NCI-H82 treated with DMSO at 0.1 percent for 48 hours (cell line): ENCODE measurements at regions not wholly inside any gene's neighbourhood (a gene's known extent, or its start where the extent isn't known, plus 50 kb on each side); places are given as distances from the start of the nearest gene placed in this dataset.

Source experiments
- DNase-seq: peaks from one replicate; lab custom pipeline; 2025; ENCODE audit not compliant: unreplicated experiment; lab: John Stamatoyannopoulos, UW

- DNase-seq, result no peak
Observed at GRCh38 chr14:58780605-58781004, 142.8 kb downstream of the DACT1 start.

- DNase-seq, result no peak
Observed at GRCh38 chr14:58782011-58782410, 144.2 kb downstream of the DACT1 start.

- DNase-seq, result no peak
Observed at GRCh38 chr14:58783792-58784511, 146.2 kb downstream of the DACT1 start.

GRCh38 chr14:58784931-58785330 is 147.2 kb downstream of the DACT1 start:
- no peak for DNase-seq

GRCh38 chr14:58785701-58786100 is 147.9 kb downstream of the DACT1 start:
- DNase-seq, result peak; percentile 17

- no peak for DNase-seq
Observed at GRCh38 chr14:58787592-58787991, 149.8 kb downstream of the DACT1 start.

- DNase-seq, result no peak
Observed at GRCh38 chr14:58788655-58789503, 151.1 kb downstream of the DACT1 start.

- DNase-seq, result no peak
Observed at GRCh38 chr14:58789736-58790135, 152.0 kb downstream of the DACT1 start.

- no peak for DNase-seq
Observed at GRCh38 chr14:58792416-58792815, 154.7 kb downstream of the DACT1 start.

- no peak for DNase-seq
Observed at GRCh38 chr14:58793131-58793740, 155.5 kb downstream of the DACT1 start.

GRCh38 chr14:58794993-58795762 is 157.4 kb downstream of the DACT1 start:
- no peak for DNase-seq

GRCh38 chr14:58796242-58797009 is 158.7 kb downstream of the DACT1 start:
- DNase-seq, result no peak

GRCh38 chr14:58797010-58797429 is 159.3 kb downstream of the DACT1 start:
- DNase-seq, result no peak

- no peak for DNase-seq
Observed at GRCh38 chr14:58798173-58798572, 160.4 kb downstream of the DACT1 start.

GRCh38 chr14:58801086-58801485 is 163.3 kb downstream of the DACT1 start:
- no peak for DNase-seq

GRCh38 chr14:58805057-58805456 is 167.3 kb downstream of the DACT1 start:
- DNase-seq, result no peak

GRCh38 chr14:58805605-58806409 is 168.0 kb downstream of the DACT1 start:
- no peak for DNase-seq

GRCh38 chr14:58807191-58807590 is 169.4 kb downstream of the DACT1 start:
- DNase-seq, result no peak

GRCh38 chr14:58808828-58809227 is 171.1 kb downstream of the DACT1 start:
- no peak for DNase-seq

- DNase-seq, result no peak
Observed at GRCh38 chr14:58809520-58809919, 171.8 kb downstream of the DACT1 start.
